DMS153 treated with DMSO at 0.1 percent for 48 hours (cell line): ENCODE measurements at regions not wholly inside any gene's neighbourhood (a gene's known extent, or its start where the extent isn't known, plus 50 kb on each side); places are given as distances from the start of the nearest gene placed in this dataset.

Experiments used
- DNase-seq: peaks from one replicate; lab custom pipeline; 2025; ENCODE audit not compliant: unreplicated experiment; lab: John Stamatoyannopoulos, UW

DNA sequence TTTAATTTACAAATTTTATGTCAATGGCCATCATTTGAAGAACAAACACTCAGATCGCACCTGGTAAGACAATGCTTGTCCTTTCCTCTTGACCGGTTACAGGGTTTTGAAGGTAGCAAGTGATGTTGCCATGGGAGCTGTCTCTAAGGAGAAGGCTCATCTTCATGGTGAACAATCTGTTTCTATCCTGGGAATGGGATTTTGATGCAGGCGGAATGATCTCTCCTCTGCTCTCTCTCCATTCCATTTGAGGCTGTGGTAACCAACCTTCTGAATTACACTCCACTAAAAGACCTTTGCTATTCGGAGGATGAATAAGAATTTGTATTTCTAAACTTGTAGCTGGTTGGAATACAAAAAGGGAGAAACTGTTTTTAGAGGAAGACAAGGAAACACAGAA, 57.9 kb upstream of the SLC5A9 start:
- no peak for DNase-seq

DNA sequence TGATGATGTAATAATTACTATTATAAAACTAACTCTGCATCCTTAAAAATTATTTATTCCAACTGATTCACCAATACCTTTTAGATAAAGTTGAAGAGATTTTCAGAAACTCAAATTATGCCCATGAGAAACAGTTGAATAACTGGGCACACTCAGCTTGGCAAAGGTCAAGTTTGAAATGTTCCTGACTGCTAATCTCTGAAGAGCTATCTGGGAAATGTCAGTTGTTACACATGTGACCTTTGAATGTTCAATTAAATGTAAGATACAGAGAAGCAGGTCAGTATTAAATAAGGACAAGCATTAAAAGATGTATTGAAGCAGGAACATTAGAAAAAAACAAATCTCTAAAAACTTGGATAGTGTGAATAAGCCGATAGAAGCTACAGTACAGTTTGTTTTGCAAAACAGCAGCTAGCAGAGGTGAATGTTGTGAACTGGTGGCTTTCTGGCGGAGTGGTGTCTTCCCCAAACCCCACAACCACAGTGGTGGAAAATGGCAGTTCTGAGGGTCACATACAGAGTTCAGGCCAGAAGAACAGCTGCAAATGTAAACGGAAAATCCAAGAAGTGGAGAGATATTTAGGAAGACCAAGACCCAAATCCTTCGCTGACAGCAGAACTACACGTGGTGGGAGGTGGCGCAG, 61.9 kb upstream of the SLC5A9 start:
- DNase-seq: no peak

DNA sequence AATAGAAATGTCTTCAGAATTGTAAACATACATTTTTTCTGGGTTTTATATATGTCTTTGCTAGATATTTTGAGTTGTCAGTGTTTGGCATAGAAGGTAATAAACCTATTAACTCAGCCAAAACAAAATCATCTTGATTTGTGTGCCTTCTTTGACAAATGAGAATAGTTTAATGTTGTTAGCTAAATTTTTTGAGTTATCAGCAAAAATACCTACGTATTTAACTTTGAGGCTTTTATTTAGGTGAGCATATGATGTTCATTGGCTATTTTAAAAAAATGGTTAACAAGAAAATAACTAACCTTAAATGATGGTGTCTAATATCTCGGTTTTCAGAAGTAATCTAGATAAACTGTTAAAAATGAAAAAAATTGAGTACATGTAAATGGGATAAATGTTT, 83.2 kb upstream of the SLC5A9 start:
- no peak for DNase-seq

DNA sequence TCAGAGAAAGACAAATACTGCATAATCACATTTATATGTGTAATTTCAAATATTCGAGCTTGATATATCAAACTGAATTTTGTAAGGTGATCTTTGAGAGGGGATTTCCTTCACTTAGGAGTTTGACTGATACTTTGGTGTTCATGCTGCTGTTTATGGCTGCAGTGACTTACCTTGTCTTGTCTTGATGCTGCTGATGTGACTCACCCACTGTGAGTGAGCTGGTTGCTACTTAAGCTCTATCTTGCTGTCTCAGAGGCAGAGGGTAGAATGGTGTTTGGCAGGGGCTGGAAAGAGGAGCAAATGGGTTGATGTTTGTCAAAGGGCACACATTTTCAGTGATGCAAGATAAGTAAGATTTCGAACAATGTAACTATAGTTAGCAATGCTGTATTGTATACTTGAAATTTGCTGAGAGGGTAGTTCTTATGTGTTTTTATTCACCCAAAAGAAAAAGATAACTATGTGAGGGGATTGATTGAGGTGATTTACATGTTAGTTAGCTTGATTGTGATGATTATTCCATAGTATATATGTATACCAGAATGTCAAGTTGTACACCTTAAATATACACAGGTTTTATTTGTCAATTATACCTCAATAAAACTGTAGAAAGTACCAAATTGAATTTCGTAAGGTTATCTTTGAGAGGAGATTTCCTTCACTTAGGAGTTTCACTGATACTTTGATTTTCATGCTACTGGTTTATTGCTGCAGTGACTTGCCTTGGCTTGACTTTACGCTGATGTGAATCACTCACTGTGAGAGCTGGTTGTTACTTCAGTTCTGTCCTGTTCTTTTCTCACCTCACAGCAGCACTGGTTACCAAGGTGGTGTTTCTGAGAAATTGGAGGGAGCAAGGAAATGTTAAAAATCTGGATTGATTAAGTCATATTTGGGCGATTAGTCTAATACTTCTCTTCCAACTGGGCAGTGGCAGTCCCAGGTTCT, 94.5 kb upstream of the SLC5A9 start:
- no peak for DNase-seq

DNA sequence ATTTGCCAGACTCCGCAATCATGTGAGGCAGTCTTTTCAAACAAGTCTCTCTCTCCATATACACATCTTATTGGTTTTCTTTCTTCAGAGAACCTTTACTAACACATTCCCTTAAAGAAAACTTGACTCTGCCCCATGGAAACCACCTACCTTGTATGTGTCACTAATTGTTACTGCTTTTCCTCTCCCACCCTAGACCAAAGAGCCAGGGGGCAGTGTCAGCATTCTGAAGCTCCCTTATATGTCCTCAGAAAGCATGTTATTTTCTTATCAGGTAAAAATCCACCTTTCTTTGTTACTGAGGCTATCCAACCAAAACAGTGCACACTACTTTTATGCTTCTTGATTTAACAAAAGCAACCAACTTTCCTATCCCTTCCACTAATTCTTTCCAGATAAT, 98.9 kb upstream of the SLC5A9 start:
- DNase-seq: no peak

GRCh38 chr1:48121955-48122354, 100.6 kb upstream of the SLC5A9 start:
- no peak for DNase-seq

DNA sequence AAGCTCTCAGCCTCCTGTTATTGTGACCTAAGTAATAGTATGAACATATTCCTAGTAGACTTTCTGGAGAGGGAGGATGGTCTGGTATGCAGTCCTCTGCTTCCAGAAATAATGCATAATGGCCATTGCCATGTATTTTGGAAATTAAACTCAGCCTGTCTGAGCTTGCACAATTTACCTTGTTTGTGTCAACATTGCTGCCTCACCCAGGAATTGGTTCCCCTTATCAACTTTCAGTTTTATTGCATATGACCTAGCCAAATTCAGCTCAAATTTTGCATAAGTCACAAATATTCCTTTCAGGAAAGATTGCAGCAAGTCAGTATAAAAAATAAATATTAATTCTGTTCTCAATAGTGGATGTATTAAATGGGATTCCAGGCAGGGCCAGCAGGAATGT, 101.9 kb upstream of the SLC5A9 start:
- DNase-seq: no peak

- no peak for DNase-seq
Measured at GRCh38 chr1:48115835-48116234, 106.7 kb upstream of the SLC5A9 start.

- DNase-seq: no peak
Measured at GRCh38 chr1:48114596-48115382, 107.7 kb upstream of the SLC5A9 start.

- DNase-seq: peak; percentile 80
Measured at GRCh38 chr1:48109390-48110013, 112.3 kb upstream of the TRABD2B start.

- DNase-seq: no peak
Measured at GRCh38 chr1:48107516-48107915, 110.3 kb upstream of the TRABD2B start.

- no peak for DNase-seq
Measured at GRCh38 chr1:48106049-48106448, 108.9 kb upstream of the TRABD2B start.

- DNase-seq: no peak
Measured at GRCh38 chr1:48105165-48105564, 108.0 kb upstream of the TRABD2B start.

DNA sequence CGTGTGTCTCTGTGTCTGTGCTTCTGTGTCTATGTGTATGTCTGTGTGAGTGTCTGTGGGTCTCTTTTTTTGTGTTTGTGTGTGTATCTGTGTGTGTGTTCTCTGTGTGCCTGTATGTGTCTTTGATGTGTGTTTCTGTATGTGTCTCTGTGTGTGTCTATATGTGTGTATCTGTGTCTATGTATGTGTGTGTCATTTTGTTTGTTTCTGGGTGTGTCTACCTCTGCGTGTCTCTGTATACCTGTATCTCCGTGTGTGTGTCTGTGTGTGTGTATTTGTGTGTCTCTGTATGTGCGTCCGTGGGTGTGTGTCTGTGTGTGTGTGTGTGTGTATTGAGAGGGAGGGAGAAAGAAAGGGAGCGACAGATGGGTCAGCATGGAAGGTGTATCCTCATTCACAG, 106.3 kb upstream of the TRABD2B start:
- no peak for DNase-seq

DNA sequence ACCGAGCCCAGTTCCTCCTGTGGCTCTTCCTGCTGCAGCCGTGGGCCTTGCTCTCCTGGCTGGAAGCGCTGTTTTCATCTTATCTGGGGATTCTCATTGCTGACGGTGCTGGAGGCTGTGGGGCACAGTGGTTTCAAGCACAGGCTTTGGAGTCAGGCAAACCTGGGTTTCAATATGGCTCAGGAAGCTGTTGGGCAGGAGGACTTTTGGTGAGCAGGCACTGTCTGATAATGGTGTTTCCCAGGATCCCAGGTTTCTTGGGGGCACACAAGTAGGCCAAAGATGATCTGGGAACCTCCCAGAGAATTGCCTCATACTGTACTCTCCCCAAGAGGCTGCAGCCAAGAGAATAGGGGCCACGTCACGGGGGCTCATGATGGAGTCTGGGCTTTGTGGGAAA, 105.6 kb upstream of the TRABD2B start:
- no peak for DNase-seq

GRCh38 chr1:48099072-48099773, 102.0 kb upstream of the TRABD2B start:
- DNase-seq: no peak

DNA sequence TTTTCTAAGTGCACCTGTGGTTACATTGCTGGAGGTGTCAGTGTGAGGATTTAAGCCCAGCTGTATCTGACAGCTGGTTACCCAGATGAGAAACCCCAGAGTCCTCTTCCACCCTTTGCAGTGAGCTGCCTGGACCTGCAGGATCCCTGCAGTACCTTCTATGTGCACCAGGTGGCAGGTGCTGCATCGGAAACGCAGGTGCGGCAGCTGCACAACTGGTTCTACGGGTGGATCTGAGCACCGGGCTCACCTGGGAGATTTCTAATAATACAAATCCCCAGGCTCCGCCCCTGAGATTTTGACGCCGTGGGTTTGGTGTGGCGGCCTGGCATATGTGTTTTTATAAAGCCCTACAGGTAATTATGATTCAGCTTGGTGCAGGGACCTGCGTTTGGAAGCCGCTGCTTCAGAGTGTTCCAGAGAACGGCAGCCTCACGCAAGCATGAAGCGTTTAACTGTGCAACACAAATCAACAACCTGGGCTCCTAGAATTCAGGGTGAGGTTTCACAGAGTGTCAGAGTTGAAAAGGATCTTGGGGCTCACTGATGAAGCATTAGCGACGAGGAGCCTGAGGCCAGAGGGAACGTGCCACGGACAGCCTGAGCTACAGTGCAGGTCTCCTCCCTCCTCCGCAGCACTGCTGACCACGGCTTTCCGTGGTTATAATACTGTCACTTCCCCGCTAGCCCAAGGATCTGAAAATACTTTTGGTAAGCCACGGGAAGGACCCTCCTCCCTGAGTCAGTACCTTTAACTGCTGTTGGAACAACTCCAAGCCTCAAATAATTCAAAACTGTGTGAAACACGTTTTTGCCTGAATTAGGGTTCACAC, 96.7 kb upstream of the TRABD2B start:
- DNase-seq: peak; percentile 97

GRCh38 chr1:48093147-48093546, 96.0 kb upstream of the TRABD2B start:
- peak; percentile 21 for DNase-seq

DNA sequence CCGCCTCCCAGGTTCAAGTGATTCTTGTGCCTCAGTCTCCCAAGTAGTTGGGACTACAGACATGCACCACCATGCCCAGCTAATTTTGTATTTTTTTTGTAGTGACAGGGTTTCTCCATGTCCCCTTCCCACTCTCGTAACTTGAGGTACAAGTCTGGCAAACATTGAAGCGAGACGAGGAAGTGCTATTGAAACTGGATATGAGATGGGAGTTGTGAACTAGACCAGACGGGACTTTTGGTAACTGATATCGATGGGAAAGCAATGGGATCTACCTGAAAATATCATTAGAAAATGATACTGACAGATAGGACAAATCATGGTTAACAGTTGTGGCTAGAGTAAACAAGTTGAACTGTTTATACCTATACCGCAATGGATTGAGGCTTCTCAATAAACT, 95.2 kb upstream of the TRABD2B start:
- DNase-seq: no peak
